Liver (tissue), 3 donors: ENCODE measurements at regions not wholly inside any gene's neighbourhood (a gene's known extent, or its start where the extent isn't known, plus 50 kb on each side); places are given as distances from the start of the nearest gene placed in this dataset.

Experiments used
- FOXA1 ChIP-seq: IDR thresholded peaks from 2 replicates; pipeline ENCODE4 v1.6.1; 2016; ENCODE audit warnings: antibody characterized with exemption
- GABPA ChIP-seq, 2 donors: IDR thresholded peaks in 1 of 2; conservative IDR thresholded peaks in 1 of 2; 2 replicates each; pipeline ENCODE4 v1.6.1; 2016; ENCODE audit warnings: antibody characterized with exemption in 2 of 2, mild to moderate bottlenecking in 1 of 2, moderate library complexity in 1 of 2
- JUND ChIP-seq, 2 donors: IDR thresholded peaks; 2 replicates each; pipeline ENCODE4 v1.6.1; 2016; ENCODE audit warnings: antibody characterized with exemption in 2 of 2
- NR2F2 ChIP-seq: IDR thresholded peaks from 2 replicates; pipeline ENCODE4 v1.6.1; 2016; ENCODE audit warnings: antibody characterized with exemption
- RAD21 ChIP-seq, 2 donors: IDR thresholded peaks; 2 replicates each; pipeline ENCODE4 v1.6.1; 2016; ENCODE audit warnings: antibody characterized with exemption in 2 of 2, mild to moderate bottlenecking in 2 of 2
- RXRA ChIP-seq, 2 donors: IDR thresholded peaks; 2 replicates each; pipeline ENCODE4 v1.6.1; 2017 to 2018; ENCODE audit warnings: antibody characterized with exemption in 2 of 2, mild to moderate bottlenecking in 1 of 2
- SP1 ChIP-seq: IDR thresholded peaks from 2 replicates; pipeline ENCODE4 v1.6.1; 2018; ENCODE audit warnings: antibody characterized with exemption, mild to moderate bottlenecking
- TAF1 ChIP-seq: conservative IDR thresholded peaks from 2 replicates; pipeline ENCODE4 v1.6.1; 2016; ENCODE audit warnings: antibody characterized with exemption, mild to moderate bottlenecking
- YY1 ChIP-seq: IDR thresholded peaks from 2 replicates; pipeline ENCODE4 v1.6.1; 2016; ENCODE audit warnings: antibody characterized with exemption, mild to moderate bottlenecking
- TF ChIP-seq, protein P1 (sequence below): fragments of 150-350 bp; IDR thresholded peaks from 2 replicates; pipeline ENCODE4 v1.5.1; 2017; ENCODE audit warnings: improper control_type of control experiment, low read depth, low read length; ENCODE audit not compliant: missing input control
- TF ChIP-seq, protein P2 (sequence below): IDR thresholded peaks from 2 replicates; pipeline ENCODE4 v1.6.1; 2016; ENCODE audit warnings: antibody characterized with exemption
- TF ChIP-seq, protein P3 (sequence below): IDR thresholded peaks from 2 replicates; pipeline ENCODE4 v1.6.1; 2016; ENCODE audit warnings: antibody characterized with exemption
- TF ChIP-seq, protein P4 (sequence below): IDR thresholded peaks from 2 replicates; pipeline ENCODE4 v1.6.1; 2016; ENCODE audit warnings: antibody characterized with exemption, mild to moderate bottlenecking
- donor health status: healthy.
- donor health status: healthy.

DNA sequence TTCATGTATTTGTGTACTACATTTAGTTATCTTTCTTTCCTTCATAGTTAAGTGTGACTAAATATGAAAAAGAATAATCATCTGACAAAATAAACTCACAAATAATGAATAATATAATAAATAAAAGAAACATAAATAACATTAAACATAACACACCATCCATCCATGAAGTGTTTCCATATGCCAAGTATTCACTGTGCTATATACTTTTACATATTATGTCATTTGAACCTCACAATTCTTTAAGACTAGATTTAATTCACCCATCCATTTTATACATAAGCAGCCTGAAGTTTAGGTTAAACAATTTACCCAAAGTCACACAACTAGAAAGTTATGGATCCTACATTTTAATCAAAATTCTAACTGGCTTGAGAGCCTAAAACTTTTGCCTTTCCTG, 549.4 kb upstream of the HS3ST5 start:
- TF ChIP-seq, protein P1, sequence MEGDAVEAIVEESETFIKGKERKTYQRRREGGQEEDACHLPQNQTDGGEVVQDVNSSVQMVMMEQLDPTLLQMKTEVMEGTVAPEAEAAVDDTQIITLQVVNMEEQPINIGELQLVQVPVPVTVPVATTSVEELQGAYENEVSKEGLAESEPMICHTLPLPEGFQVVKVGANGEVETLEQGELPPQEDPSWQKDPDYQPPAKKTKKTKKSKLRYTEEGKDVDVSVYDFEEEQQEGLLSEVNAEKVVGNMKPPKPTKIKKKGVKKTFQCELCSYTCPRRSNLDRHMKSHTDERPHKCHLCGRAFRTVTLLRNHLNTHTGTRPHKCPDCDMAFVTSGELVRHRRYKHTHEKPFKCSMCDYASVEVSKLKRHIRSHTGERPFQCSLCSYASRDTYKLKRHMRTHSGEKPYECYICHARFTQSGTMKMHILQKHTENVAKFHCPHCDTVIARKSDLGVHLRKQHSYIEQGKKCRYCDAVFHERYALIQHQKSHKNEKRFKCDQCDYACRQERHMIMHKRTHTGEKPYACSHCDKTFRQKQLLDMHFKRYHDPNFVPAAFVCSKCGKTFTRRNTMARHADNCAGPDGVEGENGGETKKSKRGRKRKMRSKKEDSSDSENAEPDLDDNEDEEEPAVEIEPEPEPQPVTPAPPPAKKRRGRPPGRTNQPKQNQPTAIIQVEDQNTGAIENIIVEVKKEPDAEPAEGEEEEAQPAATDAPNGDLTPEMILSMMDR = no peak
- TF ChIP-seq RAD21 (IDR thresholded peaks at IDR 0.05) (no peak), TAF1 (no peak), YY1 (no peak), GABPA (IDR thresholded peaks at IDR 0.05 in 1 of 2, conservative IDR thresholded peaks at IDR 0.05 in 1 of 2) (no peak), RXRA (IDR thresholded peaks at IDR 0.05) (no peak), SP1 (no peak), FOXA1 (no peak), NR2F2 (no peak), JUND (IDR thresholded peaks at IDR 0.05) (no peak)
- TF ChIP-seq, protein P2, sequence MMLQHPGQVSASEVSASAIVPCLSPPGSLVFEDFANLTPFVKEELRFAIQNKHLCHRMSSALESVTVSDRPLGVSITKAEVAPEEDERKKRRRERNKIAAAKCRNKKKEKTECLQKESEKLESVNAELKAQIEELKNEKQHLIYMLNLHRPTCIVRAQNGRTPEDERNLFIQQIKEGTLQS = no peak
- TF ChIP-seq, protein P3, sequence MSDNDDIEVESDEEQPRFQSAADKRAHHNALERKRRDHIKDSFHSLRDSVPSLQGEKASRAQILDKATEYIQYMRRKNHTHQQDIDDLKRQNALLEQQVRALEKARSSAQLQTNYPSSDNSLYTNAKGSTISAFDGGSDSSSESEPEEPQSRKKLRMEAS = no peak
- TF ChIP-seq, protein P4, sequence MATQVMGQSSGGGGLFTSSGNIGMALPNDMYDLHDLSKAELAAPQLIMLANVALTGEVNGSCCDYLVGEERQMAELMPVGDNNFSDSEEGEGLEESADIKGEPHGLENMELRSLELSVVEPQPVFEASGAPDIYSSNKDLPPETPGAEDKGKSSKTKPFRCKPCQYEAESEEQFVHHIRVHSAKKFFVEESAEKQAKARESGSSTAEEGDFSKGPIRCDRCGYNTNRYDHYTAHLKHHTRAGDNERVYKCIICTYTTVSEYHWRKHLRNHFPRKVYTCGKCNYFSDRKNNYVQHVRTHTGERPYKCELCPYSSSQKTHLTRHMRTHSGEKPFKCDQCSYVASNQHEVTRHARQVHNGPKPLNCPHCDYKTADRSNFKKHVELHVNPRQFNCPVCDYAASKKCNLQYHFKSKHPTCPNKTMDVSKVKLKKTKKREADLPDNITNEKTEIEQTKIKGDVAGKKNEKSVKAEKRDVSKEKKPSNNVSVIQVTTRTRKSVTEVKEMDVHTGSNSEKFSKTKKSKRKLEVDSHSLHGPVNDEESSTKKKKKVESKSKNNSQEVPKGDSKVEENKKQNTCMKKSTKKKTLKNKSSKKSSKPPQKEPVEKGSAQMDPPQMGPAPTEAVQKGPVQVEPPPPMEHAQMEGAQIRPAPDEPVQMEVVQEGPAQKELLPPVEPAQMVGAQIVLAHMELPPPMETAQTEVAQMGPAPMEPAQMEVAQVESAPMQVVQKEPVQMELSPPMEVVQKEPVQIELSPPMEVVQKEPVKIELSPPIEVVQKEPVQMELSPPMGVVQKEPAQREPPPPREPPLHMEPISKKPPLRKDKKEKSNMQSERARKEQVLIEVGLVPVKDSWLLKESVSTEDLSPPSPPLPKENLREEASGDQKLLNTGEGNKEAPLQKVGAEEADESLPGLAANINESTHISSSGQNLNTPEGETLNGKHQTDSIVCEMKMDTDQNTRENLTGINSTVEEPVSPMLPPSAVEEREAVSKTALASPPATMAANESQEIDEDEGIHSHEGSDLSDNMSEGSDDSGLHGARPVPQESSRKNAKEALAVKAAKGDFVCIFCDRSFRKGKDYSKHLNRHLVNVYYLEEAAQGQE = no peak
